WTC11 (cell line): ENCODE measurements at regions not wholly inside any gene's neighbourhood (a gene's known extent, or its start where the extent isn't known, plus 50 kb on each side); places are given as distances from the start of the nearest gene placed in this dataset.

Source experiments
- ATAC-seq: fragments of 200-7000 bp; cut with Tn5 transposase; 2 replicates; pipeline ENCODE4 v1.10.0; 2021; ENCODE audit warnings: mild to moderate bottlenecking, moderate library complexity
- CTCF ChIA-PET: fragments of 300-600 bp; sonication (Branson Sonifier 250); formaldehyde crosslinking; loops from one replicate; lab custom pipeline; 2021; ENCODE audit warnings: antibody characterized with exemption; lab: Charles Lee
- POLR2A ChIA-PET: fragments of 350-600 bp; sonication (Branson Sonifier 250); formaldehyde crosslinking; loops from one replicate; lab custom pipeline; 2021; ENCODE audit warnings: antibody characterized with exemption; lab: Charles Lee
- DNase-seq: peaks from one replicate; pipeline ENCODE4 v3.0.0; 2021; ENCODE audit warnings: low spot score
- H3K27ac Mint-ChIP-seq: 2 replicates; pipeline ENCODE4 v1.8.0; 2021; ENCODE audit warnings: mixed read lengths
- H3K27me3 Mint-ChIP-seq: 2 replicates; pipeline ENCODE4 v1.8.0; 2021; ENCODE audit warnings: low read depth, mild to moderate bottlenecking, moderate library complexity, mixed read lengths
- H3K36me3 Mint-ChIP-seq: 2 replicates; pipeline ENCODE4 v1.8.0; 2021; ENCODE audit warnings: mixed read lengths
- H3K4me1 Mint-ChIP-seq: 2 replicates; pipeline ENCODE4 v1.8.0; 2022; ENCODE audit warnings: mixed read lengths
- H3K4me3 Mint-ChIP-seq: 2 replicates; pipeline ENCODE4 v1.8.0; 2021; ENCODE audit warnings: mild to moderate bottlenecking, moderate library complexity, mixed read lengths
- H3K9me3 Mint-ChIP-seq: 2 replicates; pipeline ENCODE4 v1.8.0; 2021; ENCODE audit warnings: mixed read lengths
- ATF3 ChIP-seq: sonication (generic); formaldehyde crosslinking; conservative IDR thresholded peaks from 2 replicates; pipeline ENCODE4 v1.8.1; 2022; ENCODE audit warnings: mild to moderate bottlenecking, missing genetic modification reagents
- ERG ChIP-seq: fragments of 250-450 bp; sonication (Bioruptor Pico); IDR thresholded peaks from 2 replicates; pipeline ENCODE4 v1.8.0; 2021; ENCODE audit warnings: mild to moderate bottlenecking
- FOXJ3 ChIP-seq: sonication (generic); formaldehyde crosslinking; IDR thresholded peaks from 2 replicates; pipeline ENCODE4 v1.9.0; 2021; ENCODE audit warnings: missing genetic modification reagents, mild to moderate bottlenecking, borderline replicate concordance
- FOXP1 ChIP-seq: sonication (generic); formaldehyde crosslinking; IDR thresholded peaks from 2 replicates; pipeline ENCODE4 v1.8.0; 2022; ENCODE audit warnings: missing genetic modification reagents, mild to moderate bottlenecking, moderate library complexity, borderline replicate concordance
- FOXP4 ChIP-seq: sonication (generic); formaldehyde crosslinking; IDR thresholded peaks from 2 replicates; pipeline ENCODE4 v1.8.0; 2022; ENCODE audit warnings: mild to moderate bottlenecking, missing genetic modification reagents
- GABPB1 ChIP-seq: sonication (generic); formaldehyde crosslinking; IDR thresholded peaks from 2 replicates; pipeline ENCODE4 v1.8.1; 2023; ENCODE audit warnings: mild to moderate bottlenecking, missing genetic modification reagents
- HMGA2 ChIP-seq: fragments of 250-450 bp; sonication (Bioruptor Pico); IDR thresholded peaks from 2 replicates; pipeline ENCODE4 v1.4.0; 2021; ENCODE audit warnings: mild to moderate bottlenecking, moderate library complexity
- JAZF1 ChIP-seq: fragments of 250-450 bp; sonication (Bioruptor Pico); IDR thresholded peaks from 2 replicates; pipeline ENCODE4 v1.9.0; 2021; ENCODE audit warnings: moderate library complexity, mild to moderate bottlenecking, inconsistent platforms
- JUN ChIP-seq: sonication (generic); formaldehyde crosslinking; IDR thresholded peaks from 2 replicates; pipeline ENCODE4 v1.8.0; 2023; ENCODE audit warnings: mild to moderate bottlenecking, missing genetic modification reagents
- PRDM15 ChIP-seq: sonication (generic); formaldehyde crosslinking; IDR thresholded peaks from 2 replicates; pipeline ENCODE4 v1.8.0; 2022; ENCODE audit warnings: missing genetic modification reagents
- PRRX2 ChIP-seq: fragments of 250-450 bp; sonication (Bioruptor Pico); IDR thresholded peaks from 2 replicates; pipeline ENCODE4 v1.8.0; 2021; ENCODE audit warnings: mild to moderate bottlenecking
- RELA ChIP-seq: sonication (generic); formaldehyde crosslinking; IDR thresholded peaks from 2 replicates; pipeline ENCODE4 v1.8.1; 2022; ENCODE audit warnings: missing genetic modification reagents, mild to moderate bottlenecking, borderline replicate concordance
- RORB ChIP-seq: fragments of 250-450 bp; sonication (Bioruptor Pico); IDR thresholded peaks from 2 replicates; pipeline ENCODE4 v1.9.0; 2021; ENCODE audit warnings: mild to moderate bottlenecking
- TEAD1 ChIP-seq: sonication (generic); formaldehyde crosslinking; IDR thresholded peaks from 2 replicates; pipeline ENCODE4 v1.8.0; 2022; ENCODE audit warnings: mild to moderate bottlenecking, missing genetic modification reagents
- TEAD4 ChIP-seq: sonication (generic); formaldehyde crosslinking; IDR thresholded peaks from 2 replicates; pipeline ENCODE4 v1.8.0; 2022; ENCODE audit warnings: mild to moderate bottlenecking, missing genetic modification reagents
- USF2 ChIP-seq: sonication (generic); formaldehyde crosslinking; IDR thresholded peaks from 2 replicates; pipeline ENCODE4 v1.8.1; 2023; ENCODE audit warnings: mild to moderate bottlenecking, missing genetic modification reagents, moderate library complexity
- ZBTB21 ChIP-seq: sonication (generic); formaldehyde crosslinking; IDR thresholded peaks from 2 replicates; pipeline ENCODE4 v1.8.1; 2023; ENCODE audit warnings: mild to moderate bottlenecking, missing genetic modification reagents, borderline replicate concordance
- ZNF232 ChIP-seq: sonication (generic); formaldehyde crosslinking; IDR thresholded peaks from 2 replicates; pipeline ENCODE4 v1.8.0; 2022; ENCODE audit warnings: mild to moderate bottlenecking, missing genetic modification reagents

- DNase-seq (no peak), ATAC-seq (no peak)
- POLR2A ChIA-PET: no interaction called here
- Mint-ChIP-seq H3K27me3 (peaks cover 3% of the 10 kb centered on the region; the same call in 1 of the 2 replicates), H3K4me1 (peaks cover 5% of the 10 kb centered on the region), H3K9me3 (peaks cover 13% of the 10 kb centered on the region), H3K27ac (no peak overlapping the region), H3K36me3 (no peaks in the 10 kb centered on the region; the same call in 1 of the 2 replicates), H3K4me3 (no peak overlapping the region)
- CTCF ChIA-PET: interaction anchor here (0.6 to 1.2 kb wide), 6 partner anchors 28 to 88 kb away, joined by 3 to 6 read pairs (median 4); partner anchors contain the start of genes GRPEL1 and SORCS2
- TF ChIP-seq FOXJ3 (CRISPR knock-in tag) (no peak), JUN (CRISPR knock-in tag) (no peak), FOXP1 (CRISPR knock-in tag) (no peak), PRRX2 (CRISPR knock-in tag) (no peak), USF2 (no peak), ZBTB21 (CRISPR knock-in tag) (no peak), ERG (CRISPR knock-in tag) (no peak), JAZF1 (no peak), FOXP4 (CRISPR knock-in tag) (no peak), TEAD4 (no peak), ZNF232 (CRISPR knock-in tag) (no peak), TEAD1 (CRISPR knock-in tag) (no peak), RELA (CRISPR knock-in tag) (no peak), GABPB1 (CRISPR knock-in tag) (no peak), RORB (CRISPR knock-in tag) (no peak)
These were observed 62.2 kb upstream of the GRPEL1 start for GRCh38 chr4:7129871-7130620.

- TF ChIP-seq PRDM15 (CRISPR knock-in tag) (no peak), USF2 (no peak), HMGA2 (no peak), ATF3 (no peak)
- ChIA-PET CTCF (no interaction called here), POLR2A (no interaction called here)
- no peak overlapping the region for H3K4me3 Mint-ChIP-seq
- H3K4me1 Mint-ChIP-seq: no peaks in the 10 kb centered on the region
- peaks cover 3% of the 10 kb centered on the region; the same call in 1 of the 2 replicates for H3K27me3 Mint-ChIP-seq
- ATAC-seq (no peak), DNase-seq (no peak)
- H3K36me3 Mint-ChIP-seq: no peaks in the 10 kb centered on the region; the same call in 1 of the 2 replicates
- H3K27ac Mint-ChIP-seq: no peak overlapping the region
- H3K9me3 Mint-ChIP-seq: peaks cover 11% of the 10 kb centered on the region
These were observed 60.8 kb upstream of the GRPEL1 start for GRCh38 chr4:7128644-7129043.
